Cardiac fibroblast (primary cell): ENCODE measurements at regions not wholly inside any gene's neighbourhood (a gene's known extent, or its start where the extent isn't known, plus 50 kb on each side); places are given as distances from the start of the nearest gene placed in this dataset.
"Not testable (repeated sequence)": the region's sequence is repeated elsewhere in the genome, so short reads cannot be mapped to it uniquely, and the experiment has no call there.

Experiments
- DNase-seq, 2 donors: peaks; one replicate each; pipeline versions ENCODE4 v3.0.0 to v3.0.0-alpha.2; 2010; ENCODE audit warnings: low read depth in 2 of 2
- H3K4me3 ChIP-seq, 2 donors: replicated peaks in 1 of 2; 1 replicate in 1 of 2; 2 replicates in 1 of 2; pipeline ENCODE4 v1.5.1; 2011; ENCODE audit warnings: low read depth in 2 of 2, low read length in 2 of 2, mild to moderate bottlenecking in 2 of 2, moderate library complexity in 1 of 2
- TF ChIP-seq, protein P1 (sequence below): IDR thresholded peaks from one replicate; pipeline ENCODE4 v1.5.1; 2011; ENCODE audit warnings: low read depth, mild to moderate bottlenecking, low read length, inconsistent platforms

DNA sequence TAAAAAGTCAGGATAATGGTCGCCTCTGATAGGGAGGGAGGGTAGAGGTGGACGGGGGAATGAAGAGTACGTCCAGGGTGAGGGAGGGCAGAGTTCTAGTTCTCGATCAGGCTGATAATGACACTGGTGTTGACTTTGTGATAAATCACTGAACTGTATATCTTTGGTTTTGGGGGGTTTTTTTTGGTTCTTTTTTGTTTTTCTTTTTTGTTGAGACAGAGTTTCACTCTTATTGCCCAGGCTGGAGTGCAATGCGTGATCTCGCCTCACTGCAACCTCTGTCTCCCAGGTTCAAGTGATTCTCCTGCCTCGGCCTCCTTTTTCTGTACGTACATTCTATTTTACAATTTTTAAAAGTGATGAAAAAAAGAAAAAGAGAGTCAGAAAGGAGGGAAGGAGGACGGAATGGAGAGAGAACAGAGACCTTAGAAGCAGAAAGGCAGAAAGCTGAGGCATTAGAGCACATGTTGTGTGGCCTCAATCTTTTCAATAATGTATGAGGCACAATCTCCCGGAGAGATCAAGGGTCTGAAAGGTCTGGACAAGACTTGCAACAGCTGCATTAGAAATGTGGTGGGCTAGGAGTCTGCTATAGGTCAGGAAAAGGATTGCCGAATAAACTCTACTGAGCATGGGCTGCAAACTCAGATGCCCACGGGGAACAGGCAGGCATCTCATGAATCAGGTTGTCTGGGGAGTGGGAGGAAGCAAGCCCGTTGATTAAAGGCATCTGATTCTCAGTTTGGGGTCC is 174.8 kb downstream of the TOMM20 start:
- H3K4me3 ChIP-seq = no peak overlapping the region
- TF ChIP-seq, protein P1, sequence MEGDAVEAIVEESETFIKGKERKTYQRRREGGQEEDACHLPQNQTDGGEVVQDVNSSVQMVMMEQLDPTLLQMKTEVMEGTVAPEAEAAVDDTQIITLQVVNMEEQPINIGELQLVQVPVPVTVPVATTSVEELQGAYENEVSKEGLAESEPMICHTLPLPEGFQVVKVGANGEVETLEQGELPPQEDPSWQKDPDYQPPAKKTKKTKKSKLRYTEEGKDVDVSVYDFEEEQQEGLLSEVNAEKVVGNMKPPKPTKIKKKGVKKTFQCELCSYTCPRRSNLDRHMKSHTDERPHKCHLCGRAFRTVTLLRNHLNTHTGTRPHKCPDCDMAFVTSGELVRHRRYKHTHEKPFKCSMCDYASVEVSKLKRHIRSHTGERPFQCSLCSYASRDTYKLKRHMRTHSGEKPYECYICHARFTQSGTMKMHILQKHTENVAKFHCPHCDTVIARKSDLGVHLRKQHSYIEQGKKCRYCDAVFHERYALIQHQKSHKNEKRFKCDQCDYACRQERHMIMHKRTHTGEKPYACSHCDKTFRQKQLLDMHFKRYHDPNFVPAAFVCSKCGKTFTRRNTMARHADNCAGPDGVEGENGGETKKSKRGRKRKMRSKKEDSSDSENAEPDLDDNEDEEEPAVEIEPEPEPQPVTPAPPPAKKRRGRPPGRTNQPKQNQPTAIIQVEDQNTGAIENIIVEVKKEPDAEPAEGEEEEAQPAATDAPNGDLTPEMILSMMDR = no peak
- no peak for DNase-seq

DNA sequence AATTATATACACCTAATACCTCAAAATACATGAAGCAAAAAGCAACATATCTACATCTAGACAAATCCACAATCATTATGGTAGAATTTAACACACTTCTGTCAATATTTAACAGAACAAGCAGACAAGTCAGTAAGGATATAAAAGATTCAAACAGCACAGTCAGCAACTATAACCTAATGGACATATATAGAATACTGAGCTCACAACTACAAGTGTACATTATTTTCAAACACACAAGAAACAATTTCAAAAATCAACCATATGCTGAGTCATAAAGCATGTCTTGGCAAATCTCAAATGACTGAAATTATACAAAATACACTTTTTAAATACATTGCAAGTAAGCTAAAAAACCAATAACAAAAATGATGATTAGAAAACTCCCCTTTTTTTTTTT is 178.0 kb downstream of the TOMM20 start:
- TF ChIP-seq, protein P1 = no peak
- DNase-seq = no peak
- no peak overlapping the region for H3K4me3 ChIP-seq

DNA sequence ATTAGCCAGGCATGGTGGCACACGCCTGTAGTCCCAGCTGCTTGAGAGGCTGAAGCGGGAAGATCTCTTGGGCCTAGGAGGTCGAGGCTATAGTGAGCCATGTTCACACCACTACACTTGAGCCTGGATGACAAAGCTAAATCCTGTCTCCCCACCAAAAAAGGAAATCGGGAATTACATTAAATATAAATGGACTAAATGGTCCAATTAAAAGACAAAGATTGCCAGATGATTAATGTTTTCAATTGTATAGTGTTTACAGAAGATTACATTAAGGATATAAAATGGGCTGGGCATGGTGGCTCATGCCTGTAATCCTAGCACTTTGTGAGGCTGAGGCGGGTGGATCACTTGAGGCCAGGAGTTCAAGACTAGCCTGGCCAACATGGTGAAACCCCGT is 179.1 kb downstream of the TOMM20 start:
- not testable (repeated sequence) for DNase-seq

DNA sequence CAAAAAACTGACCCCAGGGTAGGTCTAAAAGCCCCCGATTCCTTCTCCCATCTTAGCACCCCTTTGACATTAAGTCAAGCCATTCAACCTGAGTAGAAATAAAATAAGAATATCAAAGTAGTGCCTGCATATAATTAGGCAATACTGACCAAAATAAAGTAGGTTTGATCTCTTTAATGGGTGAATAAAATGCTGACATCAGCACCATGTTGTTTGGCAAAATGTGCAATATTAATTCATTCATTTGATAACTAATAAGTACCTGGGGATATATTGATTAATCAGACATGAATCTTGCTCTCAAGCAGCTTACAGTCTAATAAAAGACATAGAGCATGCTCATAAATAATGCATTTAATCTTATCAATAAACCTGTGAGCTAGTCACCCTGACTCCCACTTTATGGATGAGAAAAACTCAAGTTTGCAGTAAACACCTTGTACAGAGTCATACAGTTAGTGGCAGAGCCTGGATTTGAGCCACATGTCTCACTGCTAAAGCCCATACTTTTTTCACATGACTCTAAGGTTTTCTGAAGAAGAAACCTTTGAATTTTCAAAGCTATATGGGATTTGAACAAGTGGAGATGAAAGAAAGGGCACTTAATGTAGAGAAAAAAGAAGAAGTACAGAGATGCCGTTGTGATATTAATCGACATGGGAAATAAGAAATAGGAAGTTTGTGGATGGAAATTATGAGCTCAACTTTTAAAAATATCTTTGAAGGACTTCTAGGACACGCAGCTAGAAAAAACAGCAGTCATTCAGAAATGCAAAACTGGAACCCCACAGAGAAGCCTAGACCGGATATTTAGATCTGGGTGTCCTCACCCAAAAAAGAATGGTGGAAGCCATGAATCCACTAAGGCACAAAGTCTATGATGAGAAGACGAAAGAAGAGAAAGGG is 183.9 kb downstream of the TOMM20 start:
- H3K4me3 ChIP-seq = no peak overlapping the region
- DNase-seq = no peak

More for the DNA sequence above, 179.1 kb downstream of the TOMM20 start:
- H3K4me3 ChIP-seq = not testable (repeated sequence)

DNA sequence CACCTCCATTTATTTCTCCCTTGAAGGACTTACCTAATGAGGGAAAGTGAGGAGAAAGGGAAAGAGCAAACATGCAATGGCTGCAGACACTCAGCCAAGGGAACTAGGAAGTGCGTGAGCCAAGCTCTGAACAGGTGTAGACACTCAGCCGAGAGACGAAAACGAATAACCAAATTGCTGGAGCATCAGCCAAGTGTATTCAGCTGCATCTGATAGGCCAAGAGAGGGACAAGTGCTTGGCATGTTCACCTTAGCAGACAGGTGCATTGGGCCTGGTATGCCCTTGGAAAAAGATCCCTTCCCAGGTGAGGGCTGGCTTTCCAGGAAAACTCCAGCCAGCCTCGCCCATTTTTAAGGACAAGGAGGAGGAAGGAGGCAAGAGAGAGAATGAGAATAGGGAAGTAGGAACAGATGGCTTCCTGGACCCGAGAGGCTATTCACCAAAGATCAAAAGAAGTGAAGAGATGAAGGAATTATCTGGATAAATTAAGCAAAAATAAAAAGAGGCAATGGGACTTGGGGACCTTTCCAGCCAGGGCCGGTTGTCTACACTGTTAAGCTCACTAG is 184.7 kb downstream of the TOMM20 start:
- H3K4me3 ChIP-seq = no peak overlapping the region
- DNase-seq = no peak
- TF ChIP-seq, protein P1 = no peak

More for the DNA sequence above, 183.9 kb downstream of the TOMM20 start:
- TF ChIP-seq, protein P1 = no peak

DNA sequence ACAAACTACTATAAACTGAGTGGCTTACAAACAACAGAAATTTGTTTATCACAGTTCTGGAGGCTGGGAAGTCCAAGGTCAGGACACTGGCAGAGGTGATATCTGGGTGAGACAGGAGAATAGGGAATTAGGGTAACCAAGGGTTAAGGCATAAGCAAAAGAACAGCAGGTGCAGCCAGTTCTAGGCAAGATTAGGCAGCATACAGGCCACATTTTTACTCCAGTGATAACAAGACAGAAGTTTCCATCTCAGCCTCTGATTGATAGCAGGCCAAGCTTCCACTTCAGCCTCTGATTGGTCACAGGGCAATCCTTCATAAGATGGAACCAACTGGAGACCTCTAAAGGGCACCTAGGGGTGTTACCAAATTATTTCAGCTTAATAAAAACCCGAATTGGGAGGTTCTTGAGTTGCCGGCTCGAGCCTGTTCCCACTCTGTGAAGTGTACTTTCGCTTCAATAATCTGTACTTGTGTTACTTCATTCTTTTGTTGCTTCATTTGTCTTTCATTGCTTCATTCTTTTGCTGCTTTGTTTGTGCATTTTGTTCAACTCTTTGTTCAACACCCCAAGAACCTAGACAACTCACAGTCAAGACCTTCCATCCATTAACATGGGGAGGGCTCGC is 185.6 kb downstream of the TOMM20 start:
- H3K4me3 ChIP-seq = no peak overlapping the region
- TF ChIP-seq, protein P1 = no peak
- no peak for DNase-seq
